ENCODE measurements at regions not wholly inside any gene's neighbourhood (a gene's known extent, or its start where the extent isn't known, plus 50 kb on each side); places are given as distances from the start of the nearest gene placed in this dataset.

- TF ChIP-seq CBX3 (IDR thresholded peaks at IDR 0.05; ENCODE audit: low read depth) (no peak), ATF3 (IDR thresholded peaks at IDR 0.05) (no peak), ELF1 (IDR thresholded peaks at IDR 0.05; ENCODE audit: borderline replicate concordance, low read depth) (no peak)
These were observed 911.3 kb upstream of the USP15 start (continued) for GRCh38 chr12:61348871-61349270.

GRCh38 chr12:61355105-61355504, 905.1 kb upstream of the USP15 start:
- H3K79me2 ChIP-seq (ENCODE audit: insufficient read depth, low read length), result no peaks in the 10 kb centered on the region
- no TSS peak for BruUV-seq (replicated peaks)

GRCh38 chr12:61356485-61356884, 903.7 kb upstream of the USP15 start:
- BruUV-seq (replicated peaks), result no TSS peak
- no peaks in the 10 kb centered on the region for H3K27me3 ChIP-seq (ENCODE audit: insufficient read depth, low read length)
- H3K9ac ChIP-seq (ENCODE audit: low read length), result no peak overlapping the region
- ChIA-PET POLR2A (no interaction called here), CTCF (no interaction called here), RAD21 (ENCODE audit: low non-redundant PET in 1 of 2, low total read pairs in 2 of 2, uncharacterized antibody in 2 of 2, unreplicated experiment in 2 of 2) (no interaction called here)
- H3K4me2 ChIP-seq (ENCODE audit: low read length), result no peak overlapping the region
- ATAC-seq (no peak), DNase-seq (ENCODE audit: low read depth, low spot score) (no peak)
- H3K4me1 ChIP-seq (ENCODE audit: control insufficient read depth in 1 of 2, insufficient read depth in 2 of 2, low read length in 2 of 2), result no peaks in the 10 kb centered on the region
- H3K4me3 ChIP-seq (replicated peaks in 1 of 2; ENCODE audit: low read depth in 1 of 2, low read length in 2 of 2), result no peak overlapping the region
- intact Hi-C loops (cut with micrococcal nuclease), result no loop called here
- H2AFZ ChIP-seq (ENCODE audit: low read depth, low read length, poor library complexity, severe bottlenecking), result no peak overlapping the region
- H3K79me2 ChIP-seq (ENCODE audit: insufficient read depth, low read length), result no peaks in the 10 kb centered on the region
- TF ChIP-seq ZNF274 (IDR thresholded peaks at IDR 0.05; ENCODE audit: low read depth, low read length), result no peak
- TF ChIP-seq REST (IDR thresholded peaks at IDR 0.05; ENCODE audit: low read depth), result no peak
- TF ChIP-seq ZFX (IDR thresholded peaks at IDR 0.05), result no peak
- no peaks in the 10 kb centered on the region for H3K36me3 ChIP-seq (ENCODE audit: control insufficient read depth in 1 of 2, insufficient read depth in 2 of 2, low read length in 2 of 2)
- no peaks in the 10 kb centered on the region for H3K9me2 ChIP-seq (ENCODE audit: insufficient read depth)
- H4K20me1 ChIP-seq (ENCODE audit: insufficient read depth), result no peaks in the 10 kb centered on the region
- no peaks in the 10 kb centered on the region for H3K9me3 ChIP-seq (ENCODE audit: control insufficient read depth in 1 of 2, insufficient read depth in 1 of 2, low read depth in 1 of 2, low read length in 2 of 2)
- no peak overlapping the region for H3K27ac ChIP-seq (ENCODE audit: low read depth, low read length)

More at GRCh38 chr12:61355105-61355504, 905.1 kb upstream of the USP15 start:
- H3K4me3 ChIP-seq (replicated peaks in 1 of 2; ENCODE audit: low read depth in 1 of 2, low read length in 2 of 2), result no peak overlapping the region
- no peaks in the 10 kb centered on the region for H3K27me3 ChIP-seq (ENCODE audit: insufficient read depth, low read length)
- H3K36me3 ChIP-seq (ENCODE audit: control insufficient read depth in 1 of 2, insufficient read depth in 2 of 2, low read length in 2 of 2), result no peaks in the 10 kb centered on the region
- intact Hi-C loops (cut with micrococcal nuclease), result no loop called here
- H4K20me1 ChIP-seq (ENCODE audit: insufficient read depth), result no peaks in the 10 kb centered on the region
- DNase-seq (ENCODE audit: low read depth, low spot score) (no peak), ATAC-seq (no peak)
- ChIA-PET CTCF (no interaction called here), RAD21 (ENCODE audit: low non-redundant PET in 1 of 2, low total read pairs in 2 of 2, uncharacterized antibody in 2 of 2, unreplicated experiment in 2 of 2) (no interaction called here), POLR2A (no interaction called here)
- H3K9ac ChIP-seq (ENCODE audit: low read length), result no peak overlapping the region
- H3K9me3 ChIP-seq (ENCODE audit: control insufficient read depth in 1 of 2, insufficient read depth in 1 of 2, low read depth in 1 of 2, low read length in 2 of 2), result no peaks in the 10 kb centered on the region
- no peak overlapping the region for H3K27ac ChIP-seq (ENCODE audit: low read depth, low read length)
- H3K4me1 ChIP-seq (ENCODE audit: control insufficient read depth in 1 of 2, insufficient read depth in 2 of 2, low read length in 2 of 2), result no peaks in the 10 kb centered on the region
- H3K4me2 ChIP-seq (ENCODE audit: low read length), result no peak overlapping the region
- H2AFZ ChIP-seq (ENCODE audit: low read depth, low read length, poor library complexity, severe bottlenecking), result no peak overlapping the region
- H3K9me2 ChIP-seq (ENCODE audit: insufficient read depth), result no peaks in the 10 kb centered on the region
- no peak for TF ChIP-seq ELF1 (IDR thresholded peaks at IDR 0.05; ENCODE audit: borderline replicate concordance, low read depth)
- no peak for TF ChIP-seq ZFX (IDR thresholded peaks at IDR 0.05)
- TF ChIP-seq SIN3A (IDR thresholded peaks at IDR 0.05; ENCODE audit: low read depth), result no peak
- TF ChIP-seq ATF3 (IDR thresholded peaks at IDR 0.05), result no peak
- TF ChIP-seq FOSL1 (IDR thresholded peaks at IDR 0.05; ENCODE audit: low read depth), result no peak
- TF ChIP-seq TCF7L2 (IDR thresholded peaks at IDR 0.05; ENCODE audit: borderline replicate concordance, extremely low read depth, insufficient read depth, insufficient read length), result no peak
